ENCODE measurements at regions not wholly inside any gene's neighbourhood (a gene's known extent, or its start where the extent isn't known, plus 50 kb on each side); places are given as distances from the start of the nearest gene placed in this dataset.

DNA sequence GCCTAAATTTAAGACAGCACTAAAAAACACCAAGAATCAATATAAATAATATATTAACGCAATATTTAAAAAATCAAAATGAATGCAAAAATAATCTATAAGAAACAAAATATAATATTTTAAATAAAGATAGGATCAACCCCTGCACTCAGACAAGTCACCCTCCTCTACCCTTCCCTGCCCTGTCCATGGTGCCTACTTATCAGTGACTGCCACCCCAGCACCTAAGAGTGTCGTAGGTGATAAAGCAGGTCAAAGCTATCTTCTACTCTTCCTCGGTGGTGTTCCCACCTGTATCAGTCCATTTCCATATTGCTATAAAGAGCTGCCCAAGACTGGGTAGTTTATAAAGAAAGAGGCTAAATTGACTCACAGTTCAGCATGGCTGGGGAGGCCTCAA lies 251.9 kb downstream of the STIM2 start:
- H3K4me3 ChIP-seq (ENCODE audit: low read depth, low read length) = no peak overlapping the region
- DNase-seq (ENCODE audit: low read depth) = no peak
- in situ Hi-C loops (cut with HindIII; ENCODE audit: low sequenced_read_pairs) = no loop called here
- TF ChIP-seq, protein P1, sequence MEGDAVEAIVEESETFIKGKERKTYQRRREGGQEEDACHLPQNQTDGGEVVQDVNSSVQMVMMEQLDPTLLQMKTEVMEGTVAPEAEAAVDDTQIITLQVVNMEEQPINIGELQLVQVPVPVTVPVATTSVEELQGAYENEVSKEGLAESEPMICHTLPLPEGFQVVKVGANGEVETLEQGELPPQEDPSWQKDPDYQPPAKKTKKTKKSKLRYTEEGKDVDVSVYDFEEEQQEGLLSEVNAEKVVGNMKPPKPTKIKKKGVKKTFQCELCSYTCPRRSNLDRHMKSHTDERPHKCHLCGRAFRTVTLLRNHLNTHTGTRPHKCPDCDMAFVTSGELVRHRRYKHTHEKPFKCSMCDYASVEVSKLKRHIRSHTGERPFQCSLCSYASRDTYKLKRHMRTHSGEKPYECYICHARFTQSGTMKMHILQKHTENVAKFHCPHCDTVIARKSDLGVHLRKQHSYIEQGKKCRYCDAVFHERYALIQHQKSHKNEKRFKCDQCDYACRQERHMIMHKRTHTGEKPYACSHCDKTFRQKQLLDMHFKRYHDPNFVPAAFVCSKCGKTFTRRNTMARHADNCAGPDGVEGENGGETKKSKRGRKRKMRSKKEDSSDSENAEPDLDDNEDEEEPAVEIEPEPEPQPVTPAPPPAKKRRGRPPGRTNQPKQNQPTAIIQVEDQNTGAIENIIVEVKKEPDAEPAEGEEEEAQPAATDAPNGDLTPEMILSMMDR (IDR thresholded peaks at IDR 0.05; ENCODE audit: low read depth, low read length, missing control alignments) = no peak

DNA sequence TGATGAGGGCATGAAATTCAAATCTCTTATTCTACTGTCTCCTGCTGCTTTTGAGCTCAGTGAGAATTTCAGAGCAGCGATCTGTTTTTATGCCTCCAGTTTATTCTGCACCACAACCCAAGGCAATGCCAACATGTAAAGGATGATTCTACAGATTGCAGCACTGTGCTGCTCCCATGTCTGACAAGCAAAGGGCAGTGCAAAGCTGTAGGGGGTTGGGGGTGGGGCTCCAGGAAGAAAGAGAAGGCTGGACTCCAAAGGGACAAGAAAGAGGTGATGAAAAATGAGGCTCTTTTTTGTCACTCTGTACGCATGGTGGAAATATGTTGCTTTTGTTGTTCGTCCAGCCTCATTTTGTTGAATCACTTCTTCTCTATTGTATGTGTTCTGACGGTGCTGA lies 254.6 kb downstream of the STIM2 start:
- in situ Hi-C loops (cut with HindIII; ENCODE audit: low sequenced_read_pairs) = no loop called here
- no peak overlapping the region for H3K4me3 ChIP-seq (ENCODE audit: low read depth, low read length)
- TF ChIP-seq, protein P1 (IDR thresholded peaks at IDR 0.05; ENCODE audit: low read depth, low read length, missing control alignments) = no peak
- no peak for DNase-seq (ENCODE audit: low read depth)

DNA sequence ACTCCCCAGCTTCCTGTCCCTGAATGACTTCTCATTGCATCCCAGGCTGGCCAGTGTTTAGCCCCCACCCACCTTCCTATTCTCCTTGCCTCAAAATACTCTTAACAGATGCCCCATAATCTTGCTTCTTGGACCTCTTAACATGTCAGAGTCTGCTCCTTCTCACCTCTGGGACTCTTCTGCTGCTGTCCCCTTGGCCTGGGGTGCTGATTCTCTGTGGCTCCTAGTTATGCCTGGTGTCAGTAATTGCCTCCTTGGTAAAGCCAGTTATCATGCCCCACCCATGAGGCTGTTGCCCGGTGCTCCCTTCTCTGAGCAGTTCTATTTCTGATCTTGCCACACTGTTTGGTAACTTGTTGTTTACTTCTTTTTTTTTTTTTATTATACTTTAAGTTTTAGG lies 256.8 kb downstream of the STIM2 start:
- no peak for DNase-seq (ENCODE audit: low read depth)
- no peak overlapping the region for H3K4me3 ChIP-seq (ENCODE audit: low read depth, low read length)
- TF ChIP-seq, protein P1 (IDR thresholded peaks at IDR 0.05; ENCODE audit: low read depth, low read length, missing control alignments) = no peak
- in situ Hi-C loops (cut with HindIII; ENCODE audit: low sequenced_read_pairs) = no loop called here

DNA sequence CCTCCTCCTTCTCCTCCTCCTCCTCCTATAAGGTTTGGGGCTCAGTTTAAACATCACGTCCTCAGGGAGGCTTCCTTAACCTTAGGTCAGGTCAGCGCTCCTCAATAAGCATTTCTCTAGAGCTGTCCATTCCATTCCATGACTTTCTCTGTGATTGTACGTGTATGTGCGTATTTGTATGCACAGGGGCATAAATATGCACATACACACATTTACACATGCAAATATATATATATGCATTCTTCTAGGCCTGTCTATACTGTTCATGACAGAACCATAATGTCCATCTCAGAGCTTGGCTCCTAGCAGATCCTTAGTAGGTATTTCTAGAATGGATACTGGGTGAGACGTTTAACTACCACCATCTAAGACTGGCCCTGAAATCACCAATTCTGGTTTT lies 258.6 kb downstream of the STIM2 start:
- in situ Hi-C loops (cut with HindIII; ENCODE audit: low sequenced_read_pairs) = no loop called here
- DNase-seq (ENCODE audit: low read depth) = no peak
- TF ChIP-seq, protein P1 (IDR thresholded peaks at IDR 0.05; ENCODE audit: low read depth, low read length, missing control alignments) = no peak
- H3K4me3 ChIP-seq (ENCODE audit: low read depth, low read length) = no peak overlapping the region

DNA sequence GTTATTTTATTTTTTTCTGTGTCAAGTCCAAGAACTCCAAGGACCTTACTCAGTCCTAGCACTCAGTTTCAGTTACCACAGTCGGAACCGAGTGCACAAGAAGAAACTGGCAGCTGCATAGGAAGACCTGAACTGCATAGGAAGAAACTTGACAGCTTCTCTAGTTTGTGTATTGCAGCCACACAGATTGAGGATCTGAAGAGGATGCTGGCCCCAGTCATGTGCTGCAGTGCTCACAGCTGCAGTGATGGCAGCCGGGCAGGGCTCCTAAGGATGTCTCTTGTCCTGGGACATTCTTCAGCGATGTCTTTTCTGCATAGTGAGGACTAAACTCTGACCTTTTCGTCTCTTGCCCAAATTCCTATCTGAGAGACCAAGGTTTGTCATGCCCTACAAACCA lies 261.2 kb downstream of the STIM2 start:
- DNase-seq (ENCODE audit: low read depth) = no peak
- TF ChIP-seq, protein P1 (IDR thresholded peaks at IDR 0.05; ENCODE audit: low read depth, low read length, missing control alignments) = no peak
- in situ Hi-C loops (cut with HindIII; ENCODE audit: low sequenced_read_pairs) = no loop called here
- no peak overlapping the region for H3K4me3 ChIP-seq (ENCODE audit: low read depth, low read length)

DNA sequence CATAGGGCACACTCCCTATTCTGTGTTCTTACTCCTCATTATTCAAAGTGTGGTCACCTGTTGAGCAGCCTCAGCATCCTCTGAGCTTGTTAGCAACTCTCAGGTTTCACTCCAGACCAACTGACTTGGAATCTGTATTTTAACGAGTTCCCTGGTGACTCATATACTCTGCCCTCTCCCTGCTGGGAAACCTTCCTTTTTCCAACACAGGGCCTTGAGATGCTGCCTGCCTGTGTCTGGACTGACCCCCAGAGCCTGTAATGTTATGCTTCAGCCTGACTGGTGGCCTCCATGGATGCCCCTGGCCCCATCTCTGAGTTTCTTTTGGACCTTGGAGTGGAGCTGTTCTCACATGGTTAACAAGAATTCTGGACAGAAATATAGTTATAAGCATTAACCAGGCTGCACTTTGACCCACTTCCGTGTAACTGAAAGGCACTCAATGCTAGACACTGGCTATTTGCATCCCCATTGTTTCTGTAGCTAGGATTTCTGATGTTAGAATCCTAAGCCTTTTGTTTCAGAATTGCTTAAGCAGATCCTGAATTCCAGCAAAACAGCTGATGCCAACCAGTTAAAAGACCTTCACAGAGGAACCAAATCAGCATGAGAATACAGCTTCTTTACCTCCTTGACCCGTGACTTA lies 262.6 kb downstream of the STIM2 start:
- in situ Hi-C loops (cut with HindIII; ENCODE audit: low sequenced_read_pairs) = no loop called here
- peak; percentile 43 for DNase-seq (ENCODE audit: low read depth)
- H3K4me3 ChIP-seq (ENCODE audit: low read depth, low read length) = no peak overlapping the region
- TF ChIP-seq, protein P1 (IDR thresholded peaks at IDR 0.05; ENCODE audit: low read depth, low read length, missing control alignments) = no peak

Measured in astrocyte of the cerebellum (primary cell).